Brain pericyte (primary cell): ENCODE measurements at regions not wholly inside any gene's neighbourhood (a gene's known extent, or its start where the extent isn't known, plus 50 kb on each side); places are given as distances from the start of the nearest gene placed in this dataset.
"Not testable (repeated sequence)": the region's sequence is repeated elsewhere in the genome, so short reads cannot be mapped to it uniquely, and the experiment has no call there.

Source experiments
- DNase-seq: peaks from one replicate; pipeline ENCODE4 v3.0.0-alpha.2; 2012; ENCODE audit warnings: low read depth, low spot score

DNA sequence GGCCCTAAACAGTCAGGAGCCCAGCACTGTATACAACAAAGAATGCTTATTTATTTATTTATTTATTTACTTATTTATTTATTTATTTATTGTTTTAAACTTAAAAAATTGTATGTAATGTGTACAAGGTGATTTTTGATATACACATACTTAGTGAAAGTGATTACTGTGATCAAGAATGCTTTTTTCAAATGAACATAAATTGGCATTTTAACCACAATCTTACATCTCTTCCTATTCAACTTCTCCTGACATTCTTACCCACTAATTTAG is 776.6 kb downstream of the TSN start:
- DNase-seq, result no peak

DNA sequence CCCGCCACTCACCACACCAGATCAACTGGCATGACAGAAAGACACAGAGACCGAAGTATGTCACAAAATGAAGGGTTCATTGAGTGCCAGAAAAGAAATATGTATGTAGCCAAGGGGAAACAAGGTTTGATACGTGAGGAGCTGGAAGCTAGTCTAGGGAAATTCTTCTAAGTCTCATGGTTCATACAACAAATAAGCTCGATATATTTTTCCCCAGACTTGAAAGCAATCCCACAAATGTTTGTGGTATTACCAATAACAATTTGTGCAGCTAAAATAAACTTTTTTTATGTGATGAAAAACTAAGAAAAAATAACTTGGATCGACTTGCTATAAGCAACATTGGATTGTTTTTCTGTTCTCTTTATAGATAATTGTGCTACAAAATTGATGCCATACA is 777.0 kb downstream of the TSN start:
- no peak for DNase-seq

DNA sequence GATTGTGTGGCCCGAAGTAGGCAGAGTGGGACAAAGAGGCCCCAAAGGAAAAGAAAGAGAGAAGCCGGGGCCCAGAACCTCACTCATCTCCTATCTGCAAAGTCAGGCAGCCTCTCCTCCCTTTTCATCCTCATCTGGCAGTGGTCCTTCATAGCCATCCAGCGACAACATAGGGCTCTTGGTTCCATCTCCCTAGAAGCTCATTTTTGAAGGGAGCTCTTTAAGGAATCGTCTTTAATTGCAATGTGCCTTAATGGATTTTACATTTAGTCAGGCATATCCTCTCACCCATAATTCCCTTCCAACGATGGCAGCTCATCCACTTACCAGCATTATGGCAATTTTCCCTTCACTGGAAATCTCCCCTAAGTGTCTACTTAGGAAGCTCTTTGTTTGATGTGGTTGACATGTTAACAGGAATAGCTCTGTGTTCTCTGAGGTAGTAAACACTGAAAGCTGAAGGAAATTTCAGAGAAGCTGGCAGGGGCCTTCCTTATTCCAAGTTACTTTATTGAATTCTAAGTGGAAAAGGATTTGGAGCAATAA is 780.6 kb downstream of the TSN start:
- no peak for DNase-seq

DNA sequence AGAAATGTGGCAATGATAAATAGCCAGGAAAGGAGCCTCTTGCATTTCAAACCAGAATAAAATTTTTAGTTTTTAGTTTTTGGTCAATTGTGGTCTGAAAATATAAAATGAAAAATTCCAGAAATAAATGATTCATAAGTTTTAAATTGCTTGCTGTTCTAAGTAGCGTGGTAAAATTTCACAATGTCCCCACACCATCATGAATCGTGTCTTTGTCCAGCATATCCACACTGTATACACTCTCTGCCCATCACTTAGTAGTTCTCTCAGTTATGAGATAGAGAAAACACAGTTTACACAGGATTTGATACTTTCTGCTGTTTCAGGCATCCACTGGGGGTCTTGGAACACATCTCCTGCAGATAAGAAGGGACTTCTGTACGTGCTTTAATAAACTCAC is 783.9 kb downstream of the TSN start:
- DNase-seq, result no peak

DNA sequence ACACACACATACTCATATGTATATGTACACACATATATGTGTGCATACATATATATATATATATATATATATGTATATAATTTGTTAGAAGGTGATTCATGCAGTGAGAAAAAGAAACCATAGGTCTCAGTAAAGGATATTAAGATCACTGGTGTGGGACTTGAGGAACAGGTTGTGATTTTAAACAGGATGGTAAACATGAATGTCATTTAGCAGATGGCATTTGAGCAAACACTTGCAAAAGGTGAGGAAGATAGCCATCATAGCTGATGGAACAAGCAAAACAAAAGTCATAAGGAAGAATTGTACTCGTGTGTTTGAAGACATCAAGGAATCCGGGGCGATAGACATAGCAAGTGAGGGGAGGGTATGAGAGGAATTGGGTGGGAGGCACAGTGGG is 784.5 kb downstream of the TSN start:
- no peak for DNase-seq

DNA sequence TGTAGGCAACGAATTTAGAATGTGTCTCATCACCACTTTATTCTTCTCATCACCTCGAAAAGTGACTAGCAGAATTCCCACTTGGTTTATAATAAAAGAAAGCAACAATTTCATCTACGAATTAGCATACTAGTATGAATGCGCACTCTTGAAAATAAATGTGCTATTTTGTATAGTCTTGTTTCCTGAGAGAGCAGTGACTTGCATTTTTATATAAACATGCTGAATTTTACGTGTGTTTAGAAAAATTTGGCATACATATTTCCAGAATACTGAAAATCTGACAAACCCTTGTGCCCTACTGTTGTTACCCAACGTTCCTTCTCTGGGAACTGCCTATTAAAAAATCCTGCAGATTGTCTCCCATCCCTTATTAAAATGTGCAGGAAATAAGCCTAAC is 786.8 kb downstream of the TSN start:
- no peak for DNase-seq

DNA sequence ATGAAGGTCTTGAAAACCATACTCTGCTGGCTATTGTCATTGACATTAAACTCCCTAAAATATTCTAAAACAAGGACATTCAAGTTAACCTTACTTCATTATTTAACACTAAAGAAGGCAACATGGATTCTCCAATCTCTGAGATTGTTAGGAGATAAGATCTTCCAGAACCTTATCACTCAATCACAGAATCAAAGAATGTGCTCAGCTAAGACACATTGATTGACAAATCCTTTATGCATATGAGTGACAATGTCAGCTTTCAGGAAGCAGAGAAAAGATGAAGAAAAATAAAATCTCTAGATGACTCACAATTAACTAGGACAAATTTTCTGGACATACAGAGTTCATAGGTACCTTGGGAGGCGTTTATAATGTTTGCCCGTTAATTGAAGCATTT is 787.2 kb downstream of the TSN start:
- DNase-seq, result no peak

DNA sequence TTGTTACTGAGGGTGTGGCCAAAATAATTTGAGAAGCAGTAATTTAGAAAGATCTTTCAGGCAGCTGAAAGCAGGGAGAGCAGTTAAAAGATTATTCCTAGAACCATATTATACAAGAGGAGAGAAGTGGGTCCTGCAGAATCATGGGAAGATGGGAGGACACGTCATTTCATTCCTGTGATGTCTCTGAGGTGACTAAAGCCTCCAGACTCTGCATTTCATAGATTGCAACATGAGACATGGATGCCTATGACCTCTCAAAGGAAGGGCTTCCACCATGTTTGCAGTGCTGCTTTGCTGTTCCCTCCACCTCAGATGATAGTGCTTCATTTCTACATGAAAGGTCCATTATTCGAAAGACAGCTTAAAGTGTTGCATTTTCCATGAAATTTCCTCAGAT is 788.4 kb downstream of the TSN start:
- DNase-seq, result no peak

DNA sequence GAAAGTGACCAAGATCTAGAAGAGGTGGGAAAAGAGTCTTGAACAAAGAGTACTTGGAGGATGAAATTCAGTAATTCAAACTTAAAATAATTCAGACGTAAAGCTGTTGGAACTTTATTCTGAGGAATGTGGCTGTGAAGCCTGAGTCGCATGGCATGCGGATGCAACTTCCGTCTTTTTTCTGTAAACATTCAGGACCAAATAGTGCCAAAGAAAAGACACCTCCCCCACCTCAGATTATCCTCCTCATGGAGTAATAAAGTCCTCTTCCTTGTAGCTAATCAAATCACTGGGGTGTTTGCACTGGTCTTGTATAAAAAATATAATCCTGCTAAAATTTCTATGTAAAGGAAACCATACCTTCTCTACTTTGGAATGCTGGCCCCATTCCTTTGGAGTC is 790.4 kb downstream of the TSN start:
- DNase-seq, result no peak

DNA sequence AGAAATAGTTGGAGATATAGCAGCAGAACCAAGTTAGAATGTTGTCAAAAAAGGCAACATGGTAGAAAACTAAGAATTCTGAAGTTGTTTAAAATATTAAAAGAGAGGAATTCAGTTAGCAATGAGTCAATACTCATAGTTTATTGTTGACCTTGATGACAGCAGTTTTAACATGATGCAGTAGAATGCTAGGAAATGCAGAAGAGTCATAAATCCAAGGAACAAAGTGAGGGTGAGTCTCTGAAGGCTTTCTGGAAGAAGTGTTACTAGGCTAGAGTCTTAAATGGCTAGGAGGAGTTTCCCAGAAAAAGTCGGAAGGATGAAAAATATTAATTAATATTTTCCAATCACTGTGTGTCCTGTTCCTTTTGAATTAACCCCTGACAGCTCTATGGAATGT is 807.3 kb downstream of the TSN start:
- no peak for DNase-seq

DNA sequence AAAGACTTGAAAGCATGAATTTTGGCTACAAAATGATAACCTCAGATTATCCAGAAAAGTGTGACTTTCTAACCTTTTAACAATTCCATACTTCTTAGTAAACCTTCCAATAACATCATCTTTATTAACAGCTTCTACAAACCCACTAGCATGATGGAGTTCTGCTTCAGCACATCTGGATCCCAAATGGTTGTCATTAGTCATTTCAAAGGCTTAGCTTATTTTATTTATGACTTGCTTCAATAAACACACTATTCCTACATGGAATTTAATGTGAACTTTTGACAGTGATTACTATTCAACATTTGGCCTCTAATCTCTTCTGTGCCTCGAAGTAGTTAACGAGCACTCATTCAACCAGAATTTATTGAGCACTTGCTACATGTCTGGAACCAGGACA is 808.3 kb downstream of the TSN start:
- no peak for DNase-seq

DNA sequence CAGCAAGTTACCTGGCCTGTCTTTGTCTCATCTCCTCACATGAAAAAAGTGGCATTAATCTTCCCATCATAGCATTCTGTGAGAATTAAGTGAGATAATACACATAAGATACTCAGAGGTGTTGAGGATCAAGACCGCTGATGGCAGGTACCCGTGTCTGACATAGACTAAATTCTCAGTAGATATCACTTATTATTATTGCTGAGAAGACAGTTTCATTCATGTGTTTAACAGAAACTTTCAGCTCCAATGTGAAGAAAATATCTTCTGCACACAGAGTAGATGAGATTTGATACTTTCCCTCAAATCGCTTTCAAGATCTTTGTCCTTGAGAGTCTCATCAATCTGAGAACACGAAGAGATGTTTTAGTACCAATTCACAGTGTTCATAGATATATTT is 809.4 kb downstream of the TSN start:
- DNase-seq, result no peak

DNA sequence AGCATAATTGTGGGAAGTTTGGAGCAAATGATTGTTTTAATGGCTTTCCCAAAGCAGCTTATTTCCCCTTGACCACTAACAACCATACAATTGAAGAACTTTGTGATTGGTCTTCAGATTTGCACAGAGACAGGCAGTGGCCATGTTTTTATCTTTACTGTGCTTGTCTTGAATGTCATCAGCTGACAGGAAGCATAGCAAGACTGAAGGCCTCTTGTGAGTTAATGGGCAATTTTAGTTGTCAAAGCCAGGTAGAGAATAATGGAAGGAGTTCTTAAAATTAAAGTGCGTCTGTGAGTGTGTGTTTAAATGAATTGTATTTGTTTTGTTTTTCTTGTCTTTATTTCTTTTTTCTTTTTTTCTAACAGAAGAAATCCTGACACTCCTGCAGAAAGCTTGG is 809.9 kb downstream of the TSN start:
- no peak for DNase-seq

DNA sequence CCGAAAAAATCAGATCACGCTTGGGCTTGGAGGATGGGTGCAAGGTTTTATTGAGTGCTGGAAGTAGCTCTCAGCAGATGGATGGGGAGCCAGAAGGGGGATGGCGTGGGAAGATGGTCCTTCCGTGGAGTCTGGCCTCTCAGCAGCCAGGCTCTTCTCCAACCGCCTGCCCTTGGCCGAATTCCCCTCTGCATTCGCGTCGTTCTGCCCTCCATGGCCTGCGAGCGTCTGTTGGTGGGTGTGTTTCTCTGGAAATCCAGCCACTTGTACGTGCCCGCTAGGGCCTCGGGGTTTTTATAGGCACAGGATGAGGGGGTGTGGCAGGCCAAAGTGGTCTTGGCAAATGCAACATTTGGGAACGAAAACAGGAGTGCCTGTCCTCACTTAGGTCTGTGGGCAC is 815.2 kb downstream of the TSN start:
- no peak for DNase-seq

DNA sequence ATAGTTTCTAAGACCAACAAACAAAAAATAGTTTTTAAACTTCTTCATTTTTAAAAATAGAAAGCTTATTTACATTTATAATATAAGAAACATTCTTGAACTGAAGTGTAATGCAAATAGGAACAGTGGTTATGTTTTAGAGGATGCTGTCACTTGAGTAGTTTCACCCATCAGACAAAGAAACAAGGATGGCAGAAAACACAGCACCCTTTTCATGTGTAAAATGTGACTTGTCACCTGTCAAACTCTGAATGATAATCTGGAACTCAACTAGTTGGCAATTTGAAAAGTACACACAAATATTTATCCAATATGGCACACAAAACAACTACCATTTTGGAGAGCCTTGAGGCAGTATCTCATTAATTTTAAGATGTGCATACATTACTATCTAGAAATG is 816.0 kb downstream of the TSN start:
- not testable (repeated sequence) for DNase-seq

DNA sequence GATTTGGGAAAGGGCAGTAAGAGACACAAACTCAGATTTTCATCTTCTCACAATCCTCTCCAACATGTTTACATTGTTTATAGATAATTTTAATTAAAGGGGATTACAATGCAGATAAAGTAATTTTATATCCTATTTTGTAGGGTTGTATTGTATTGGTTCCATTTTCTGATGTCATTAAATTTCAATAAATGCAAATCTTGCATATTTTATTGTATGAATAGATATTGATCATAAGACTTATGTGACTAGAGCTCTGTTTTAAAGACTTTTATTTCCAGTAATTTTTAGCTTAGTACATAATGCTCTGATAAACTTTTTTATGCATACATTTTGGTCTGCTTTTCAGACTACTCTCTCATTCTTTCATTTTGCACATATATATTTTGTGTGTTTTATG is 819.6 kb downstream of the TSN start:
- DNase-seq, result no peak

DNA sequence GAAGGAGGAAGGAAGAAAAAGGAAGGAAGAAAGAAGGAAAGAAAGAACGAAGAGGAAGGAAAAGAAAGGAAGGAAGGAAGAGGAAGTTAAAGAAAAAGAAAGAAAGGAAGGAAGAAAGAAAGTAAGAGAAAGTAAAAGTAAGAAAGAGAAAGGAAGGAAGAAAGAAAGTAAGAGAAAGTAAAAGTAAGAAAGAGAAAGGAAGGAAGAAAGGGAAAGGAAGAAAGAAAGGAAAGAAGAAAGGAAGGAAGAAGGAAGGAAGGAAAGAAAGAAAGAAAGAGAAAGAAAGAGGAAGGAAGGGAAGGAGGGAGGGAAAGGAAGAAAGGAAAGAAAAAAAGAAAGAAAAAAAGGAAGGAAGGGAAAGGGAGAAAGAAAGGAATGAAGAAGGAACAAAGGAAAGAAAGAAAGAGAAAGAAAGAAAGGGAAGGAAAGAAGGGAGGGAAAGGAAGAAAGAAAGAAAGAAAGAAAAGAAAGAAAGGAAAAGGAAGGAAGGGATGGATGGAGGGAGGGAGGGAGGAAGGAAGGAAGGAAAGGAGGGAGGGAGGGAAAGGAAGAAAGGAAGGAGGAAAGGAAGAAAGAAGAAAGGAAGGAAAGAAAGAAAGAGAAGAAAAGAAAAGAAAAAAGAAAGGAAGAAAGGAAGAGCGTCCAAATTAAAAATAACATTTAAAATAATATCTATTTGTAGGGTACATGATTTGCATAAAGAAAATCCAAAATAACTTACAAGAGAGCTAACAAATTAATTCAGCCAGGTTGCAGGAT is 827.9 kb downstream of the TSN start:
- DNase-seq, result no peak

DNA sequence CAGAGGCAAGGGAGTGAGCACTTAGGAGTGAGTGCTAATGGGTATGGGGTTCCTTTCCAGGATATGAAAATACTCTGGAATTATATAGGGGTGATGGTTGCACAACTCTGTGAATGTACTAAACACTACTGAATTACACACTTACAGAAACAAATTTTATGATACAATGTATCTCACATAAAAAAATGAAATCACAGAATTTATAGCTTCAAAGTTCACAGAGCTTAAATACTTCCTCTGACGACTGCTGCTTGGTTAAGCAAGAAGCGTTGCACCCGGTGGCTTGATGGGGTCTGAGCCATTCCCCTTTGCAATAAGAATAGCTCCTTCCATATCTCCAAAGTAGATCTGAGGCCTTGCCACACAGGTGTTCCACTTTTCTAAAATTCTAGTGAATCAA is 835.1 kb downstream of the TSN start:
- DNase-seq, result no peak

DNA sequence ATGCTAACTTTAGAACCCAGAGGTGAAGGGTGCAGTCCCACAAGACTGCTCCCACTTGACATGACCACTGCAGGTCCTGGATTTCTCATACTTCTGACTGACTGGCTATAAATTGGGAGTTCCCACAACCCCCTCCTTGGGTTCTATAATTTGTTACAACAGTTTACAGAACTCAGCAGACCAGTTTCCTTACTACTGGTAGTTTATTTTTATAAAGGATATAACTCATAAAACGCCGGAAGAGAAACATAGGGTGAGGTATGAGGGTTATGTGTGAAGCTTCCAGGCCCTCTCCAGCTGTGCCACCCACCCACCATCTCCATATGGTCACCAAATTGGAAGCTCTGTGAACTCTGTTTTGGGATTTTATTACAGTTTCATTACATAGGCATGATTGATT is 839.6 kb downstream of the TSN start:
- DNase-seq, result no peak

DNA sequence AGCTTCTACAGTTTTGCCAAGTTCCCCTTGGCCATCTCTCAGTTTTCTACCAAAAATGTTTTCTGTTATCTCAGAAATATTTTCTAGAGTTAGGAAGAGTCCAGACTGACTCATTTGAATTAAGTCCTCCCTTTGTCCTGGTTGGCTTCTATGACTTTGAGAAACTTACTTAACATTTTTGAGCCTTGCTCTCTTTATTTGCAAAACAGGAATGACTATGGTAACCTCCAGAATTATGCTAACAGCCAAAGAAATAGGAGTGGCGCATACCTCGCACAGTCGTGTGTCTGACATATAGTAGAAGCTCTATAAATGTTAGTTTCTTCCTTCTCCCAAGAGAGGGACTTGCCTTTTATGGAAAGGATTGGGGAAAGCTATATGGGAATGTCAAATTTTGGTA is 841.1 kb downstream of the TSN start:
- DNase-seq, result no peak

DNA sequence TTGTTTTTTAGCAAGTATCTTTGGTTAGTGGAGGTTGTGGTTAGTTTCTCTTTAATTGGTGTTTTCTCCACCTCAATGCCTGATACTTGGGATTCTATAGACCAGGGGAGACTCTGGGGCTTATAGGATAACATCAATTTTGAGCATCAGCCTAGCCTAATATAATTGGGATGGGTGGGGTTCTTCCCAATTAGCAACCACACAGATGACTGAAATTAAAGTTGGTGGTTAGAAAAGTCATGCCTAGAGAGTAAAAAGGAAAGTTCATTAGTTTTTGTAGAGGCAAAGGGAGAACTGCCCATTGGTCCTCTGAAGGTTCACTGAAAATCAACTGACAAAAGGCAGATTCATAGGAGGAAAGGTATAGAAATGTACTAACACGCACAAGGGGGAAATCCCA is 843.3 kb downstream of the TSN start:
- DNase-seq, result no peak

DNA sequence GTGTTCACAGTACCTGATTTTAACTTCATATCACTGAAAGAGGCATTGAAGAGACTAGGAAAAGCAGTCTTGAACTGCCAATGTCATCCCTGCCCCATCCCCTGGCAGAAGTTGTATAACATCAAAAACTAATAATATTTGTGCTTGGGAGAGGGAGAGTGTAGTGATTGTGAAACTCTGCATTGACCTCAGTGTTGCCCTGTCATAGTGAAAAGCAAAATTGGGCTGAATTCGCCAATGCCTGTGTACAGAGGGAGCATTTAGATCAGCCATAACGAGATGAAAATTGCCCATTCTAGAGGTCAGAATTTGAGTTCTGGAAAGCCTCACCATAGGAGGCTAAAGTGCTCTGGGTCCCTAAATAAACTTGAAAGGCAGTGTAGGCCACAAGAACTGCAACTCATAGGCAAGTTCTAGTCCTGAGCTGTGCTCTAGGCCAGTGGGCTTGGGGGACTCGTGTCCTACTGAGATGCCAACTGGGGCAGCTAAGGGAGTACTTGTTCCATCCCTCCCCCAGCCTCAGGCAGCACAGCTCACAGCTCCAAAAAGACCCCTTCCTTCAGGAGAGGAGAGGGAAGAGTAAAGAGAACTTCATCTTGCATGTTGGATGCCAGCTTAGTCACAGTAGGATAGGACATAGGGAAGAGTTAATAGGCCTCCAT is 855.6 kb downstream of the TSN start:
- DNase-seq, result no peak

DNA sequence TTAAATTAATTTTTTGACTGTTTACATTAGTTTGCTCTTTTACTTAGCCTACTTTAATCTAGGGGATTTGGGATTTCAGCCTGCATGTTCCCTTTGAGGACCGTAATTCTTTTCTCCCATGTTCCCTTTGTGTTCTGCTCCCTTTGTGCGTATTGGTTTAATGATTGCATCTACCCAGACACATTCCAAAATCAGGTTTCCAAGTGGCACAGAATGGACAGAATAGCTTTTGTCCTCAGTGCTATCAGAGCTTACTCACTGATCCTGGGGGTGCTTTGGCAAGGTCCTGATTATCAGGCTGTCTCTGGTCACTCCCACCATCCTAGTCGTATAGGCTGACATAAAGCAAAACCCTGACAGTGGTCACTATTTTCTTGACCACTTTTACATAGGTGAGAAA is 867.5 kb downstream of the TSN start:
- no peak for DNase-seq

DNA sequence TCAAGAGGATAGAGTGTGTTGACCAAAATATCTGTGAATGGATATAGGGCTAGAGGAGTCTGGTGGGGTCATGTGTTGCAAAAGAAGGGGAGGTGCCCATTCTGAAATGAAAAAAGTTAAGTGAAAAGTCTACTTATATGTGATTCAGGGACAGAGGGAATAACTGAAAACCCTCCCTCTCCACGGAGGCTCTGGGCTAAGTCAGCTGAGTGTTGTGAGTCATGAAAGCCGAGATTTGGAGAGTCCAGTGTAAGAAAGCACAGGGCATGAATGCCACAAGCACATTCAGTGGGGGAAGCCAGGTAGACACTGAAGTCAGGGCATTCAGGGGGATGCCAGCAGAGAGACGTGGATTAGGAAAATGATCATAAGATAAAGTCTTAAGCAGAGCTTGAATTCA is 871.9 kb downstream of the TSN start:
- DNase-seq, result no peak
